Cardiac fibroblast (primary cell): ENCODE measurements at regions not wholly inside any gene's neighbourhood (a gene's known extent, or its start where the extent isn't known, plus 50 kb on each side); places are given as distances from the start of the nearest gene placed in this dataset.

Source experiments
- DNase-seq, 2 donors: peaks; one replicate each; pipeline versions ENCODE4 v3.0.0 to v3.0.0-alpha.2; 2010; ENCODE audit warnings: low read depth in 2 of 2
- H3K4me3 ChIP-seq, 2 donors: replicated peaks in 1 of 2; 1 replicate in 1 of 2; 2 replicates in 1 of 2; pipeline ENCODE4 v1.5.1; 2011; ENCODE audit warnings: low read depth in 2 of 2, low read length in 2 of 2, mild to moderate bottlenecking in 2 of 2, moderate library complexity in 1 of 2
- CTCF ChIP-seq: IDR thresholded peaks from one replicate; pipeline ENCODE4 v1.5.1; 2011; ENCODE audit warnings: low read depth, mild to moderate bottlenecking, low read length, inconsistent platforms

GRCh38 chr22:48592488-48592887 is 1235.2 kb downstream of the BRD1 start:
- no peak for DNase-seq
- no peak overlapping the region for H3K4me3 ChIP-seq
- TF ChIP-seq CTCF = no peak

GRCh38 chr22:48592066-48592345 is 1235.7 kb downstream of the BRD1 start:
- no peak for DNase-seq
- H3K4me3 ChIP-seq = no peak overlapping the region
- no peak for TF ChIP-seq CTCF

GRCh38 chr22:48591286-48592065 is 1236.2 kb downstream of the BRD1 start:
- TF ChIP-seq CTCF = no peak
- no peak for DNase-seq
- H3K4me3 ChIP-seq = no peak overlapping the region

GRCh38 chr22:48589901-48590300 is 1237.8 kb downstream of the BRD1 start:
- DNase-seq = no peak
- H3K4me3 ChIP-seq = no peak overlapping the region
- no peak for TF ChIP-seq CTCF

- TF ChIP-seq CTCF = no peak
- no peak overlapping the region for H3K4me3 ChIP-seq
- DNase-seq = no peak
These were observed 1238.7 kb downstream of the BRD1 start for GRCh38 chr22:48588878-48589450.

- TF ChIP-seq CTCF = no peak
- H3K4me3 ChIP-seq = no peak overlapping the region
- no peak for DNase-seq
These were observed 1239.4 kb downstream of the BRD1 start for GRCh38 chr22:48588151-48588877.
